ENCODE measurements at regions not wholly inside any gene's neighbourhood (a gene's known extent, or its start where the extent isn't known, plus 50 kb on each side); places are given as distances from the start of the nearest gene placed in this dataset.

DNA sequence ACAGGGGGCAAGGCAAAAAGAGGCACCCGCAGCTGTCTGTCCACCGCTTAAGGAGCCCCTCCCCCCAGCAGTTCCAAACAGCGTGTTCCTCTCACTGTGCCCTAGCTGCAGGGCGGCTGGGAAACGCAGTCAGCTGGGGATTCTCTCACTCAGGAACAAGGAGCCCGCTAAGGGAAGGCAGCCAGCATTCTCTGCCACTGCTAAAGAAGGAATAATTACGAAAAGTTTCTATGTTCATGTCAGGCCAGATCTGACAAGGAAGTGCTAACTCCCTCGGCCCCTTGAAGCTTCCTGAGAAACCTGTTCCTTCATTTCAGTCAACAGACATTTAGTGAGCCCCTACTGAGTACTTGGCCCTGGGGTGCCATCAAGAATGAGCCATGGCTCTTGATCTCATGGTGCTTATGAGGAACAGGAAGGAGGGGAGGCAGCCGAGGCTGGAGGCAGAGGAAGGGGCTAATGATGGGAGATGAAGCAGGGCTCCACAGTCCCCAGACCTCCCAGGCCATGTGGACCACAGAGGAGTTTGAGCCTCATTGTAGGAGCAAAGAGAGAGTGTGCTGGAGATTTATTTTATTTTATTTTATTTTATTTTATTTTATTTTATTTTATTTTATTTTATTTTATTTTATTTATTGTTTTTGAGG is 101.7 kb upstream of the PMEPA1 start:
- Histone ChIP-seq H2BK12ac (ENCODE audit: low read depth, low read length) (no peak overlapping the region), H2AK5ac (ENCODE audit: low read depth, low read length) (no peak overlapping the region), H3K4me2 (ENCODE audit: insufficient read depth in 1 of 2, low read depth in 2 of 2, low read length in 2 of 2) (peak overlapping the region in 1 of 2 experiments; percentile 23; a peak in 2 of 4 replicates), H2AFZ (ENCODE audit: low read length) (peak overlapping the region; percentile 81), H3K27ac (ENCODE audit: low read depth, low read length) (no peak overlapping the region), H3K4me1 (replicated peaks in 1 of 4; ENCODE audit: control insufficient read depth in 3 of 4, insufficient read depth in 4 of 4, low read length in 3 of 4) (peaks cover 3 to 10% (median 7%) of the 10 kb centered on the region in 4 experiments; a peak in 6 of 7 replicates), H2BK15ac (ENCODE audit: low read length) (no peak overlapping the region), H4K91ac (replicated peaks; ENCODE audit: insufficient read length, low read length) (no peak overlapping the region), H3K23me2 (ENCODE audit: low read depth, low read length) (no peaks in the 10 kb centered on the region), H3K4me3 (ENCODE audit: extremely low read depth in 1 of 4, insufficient read depth in 2 of 4, low read depth in 3 of 4, low read length in 4 of 4) (no peak overlapping the region), H3K9me3 (ENCODE audit: insufficient read depth in 2 of 2, low read depth in 1 of 2, low read length in 1 of 2) (no peaks in the 10 kb centered on the region), H2BK120ac (replicated peaks; ENCODE audit: low read depth, low read length) (no peak overlapping the region), H3K79me1 (ENCODE audit: low read depth, low read length) (no peaks in the 10 kb centered on the region; the same call in 1 of the 2 replicates), H2BK5ac (ENCODE audit: low read depth, low read length) (no peak overlapping the region), H3K9ac (replicated peaks in 1 of 4; ENCODE audit: extremely low read depth in 1 of 4, low read depth in 3 of 4, low read length in 3 of 4) (no peak overlapping the region), H3K23ac (ENCODE audit: insufficient read length) (no peak overlapping the region), H3K18ac (ENCODE audit: extremely low read depth, low read length) (peak overlapping the region; percentile 36; the same call in 1 of the 2 replicates), H3K27me3 (replicated peaks in 1 of 4; ENCODE audit: control insufficient read depth in 3 of 4, extremely low read depth in 1 of 4, insufficient read depth in 3 of 4, low read length in 3 of 4) (no peaks in the 10 kb centered on the region; a peak in 1 of 7 replicates), H4K5ac (ENCODE audit: insufficient read length, low read depth, low read length) (no peak overlapping the region), H3K14ac (ENCODE audit: insufficient read length) (no peak overlapping the region), H4K20me1 (replicated peaks in 1 of 2; ENCODE audit: control insufficient read depth in 1 of 2, insufficient read depth in 2 of 2, low read length in 2 of 2) (no peaks in the 10 kb centered on the region), H3K36me3 (ENCODE audit: control insufficient read depth in 2 of 4, insufficient read depth in 4 of 4, low read length in 3 of 4) (no peaks in the 10 kb centered on the region), H3K4ac (replicated peaks; ENCODE audit: insufficient read length, low read depth, low read length) (no peak overlapping the region), H3K56ac (replicated peaks; ENCODE audit: insufficient read length, low read depth, low read length) (no peak overlapping the region), H2BK20ac (ENCODE audit: low read length) (no peak overlapping the region), H4K8ac (ENCODE audit: extremely low read depth, insufficient read depth, low read length) (no peak overlapping the region), H3K79me2 (ENCODE audit: control insufficient read depth in 1 of 2, insufficient read depth in 2 of 2, low read length in 2 of 2) (no peaks in the 10 kb centered on the region)
- FAIRE-seq, result no peak
- WGBS, 2 experiments (ENCODE audit: extremely low coverage in 1 of 2, insufficient coverage in 1 of 2, insufficient read length in 1 of 2, insufficient replicate concordance in 2 of 2, low coverage in 1 of 2, low lambda C conversion rate in 2 of 2, missing lambda C conversion rate in 1 of 2), result 62% methylated on average over 7 of the region's 9 CpGs; no CpG with 5 or more reads in 1 of the 2 experiments
- ChIA-PET CTCF (ENCODE audit: partially characterized antibody) (interaction anchor here (0.7 to 2.8 kb wide), 7 partner anchors 39 to 380 kb away, joined by 3 to 8 read pairs (median 3); no protein-coding TSS in a partner anchor), POLR2A (ENCODE audit: partially characterized antibody) (no interaction called here)
- TF ChIP-seq RFX5 (IDR thresholded peaks at IDR 0.05; ENCODE audit: borderline replicate concordance, low read depth, low read length), result no peak
- no peak for TF ChIP-seq CHD2 (IDR thresholded peaks at IDR 0.05; ENCODE audit: low read length)
- TF ChIP-seq CREB1 (IDR thresholded peaks at IDR 0.05), result no peak
- TF ChIP-seq SAP30 (IDR thresholded peaks at IDR 0.05; ENCODE audit: insufficient read depth, insufficient replicate concordance, low read length), result no peak
- TF ChIP-seq, protein P1, sequence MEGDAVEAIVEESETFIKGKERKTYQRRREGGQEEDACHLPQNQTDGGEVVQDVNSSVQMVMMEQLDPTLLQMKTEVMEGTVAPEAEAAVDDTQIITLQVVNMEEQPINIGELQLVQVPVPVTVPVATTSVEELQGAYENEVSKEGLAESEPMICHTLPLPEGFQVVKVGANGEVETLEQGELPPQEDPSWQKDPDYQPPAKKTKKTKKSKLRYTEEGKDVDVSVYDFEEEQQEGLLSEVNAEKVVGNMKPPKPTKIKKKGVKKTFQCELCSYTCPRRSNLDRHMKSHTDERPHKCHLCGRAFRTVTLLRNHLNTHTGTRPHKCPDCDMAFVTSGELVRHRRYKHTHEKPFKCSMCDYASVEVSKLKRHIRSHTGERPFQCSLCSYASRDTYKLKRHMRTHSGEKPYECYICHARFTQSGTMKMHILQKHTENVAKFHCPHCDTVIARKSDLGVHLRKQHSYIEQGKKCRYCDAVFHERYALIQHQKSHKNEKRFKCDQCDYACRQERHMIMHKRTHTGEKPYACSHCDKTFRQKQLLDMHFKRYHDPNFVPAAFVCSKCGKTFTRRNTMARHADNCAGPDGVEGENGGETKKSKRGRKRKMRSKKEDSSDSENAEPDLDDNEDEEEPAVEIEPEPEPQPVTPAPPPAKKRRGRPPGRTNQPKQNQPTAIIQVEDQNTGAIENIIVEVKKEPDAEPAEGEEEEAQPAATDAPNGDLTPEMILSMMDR (IDR thresholded peaks at IDR 0.05; ENCODE audit: control extremely low read depth in 1 of 3, insufficient read depth in 1 of 3, low read depth in 1 of 3, low read length in 3 of 3), result no peak
- no peak for TF ChIP-seq CBX5 (IDR thresholded peaks at IDR 0.05; ENCODE audit: low read depth, low read length)
- TF ChIP-seq SP4 (IDR thresholded peaks at IDR 0.05; ENCODE audit: low read length), result no peak
- TF ChIP-seq KDM1A (IDR thresholded peaks at IDR 0.05; ENCODE audit: borderline replicate concordance, low read length), result no peak
- no peak for DNase-seq (ENCODE audit: low read depth in 1 of 2, low spot score in 2 of 2)

All from H1 (cell line).